CD14-positive monocyte (primary cell): ENCODE measurements at regions not wholly inside any gene's neighbourhood (a gene's known extent, or its start where the extent isn't known, plus 50 kb on each side); places are given as distances from the start of the nearest gene placed in this dataset.

Experiments used
- DNase-seq, 3 donors: peaks; one replicate each; pipeline ENCODE4 v3.0.0-alpha.2; 2011 to 2022
- H2AFZ ChIP-seq: 2 replicates; pipeline ENCODE4 v1.6.0; 2012; ENCODE audit warnings: mild to moderate bottlenecking, low read depth, low read length, inconsistent platforms; ENCODE audit not compliant: insufficient read depth, poor library complexity, severe bottlenecking
- H3K27ac ChIP-seq, 2 donors: 1 replicate in 1 of 2; 2 replicates in 1 of 2; pipeline ENCODE4 v1.5.1; 2012 to 2013; ENCODE audit warnings: low read length in 2 of 2, control low read depth in 1 of 2, inconsistent platforms in 1 of 2, low read depth in 1 of 2, mild to moderate bottlenecking in 1 of 2
- H3K27me3 ChIP-seq, 2 donors: one replicate each; pipeline versions ENCODE4 v1.6.0 to v1.6.1; 2011 to 2013; ENCODE audit warnings: low read length in 2 of 2; ENCODE audit not compliant: control insufficient read depth in 2 of 2, insufficient read depth in 2 of 2
- H3K36me3 ChIP-seq, 2 donors: replicated peaks in 1 of 2; 1 replicate in 1 of 2; 2 replicates in 1 of 2; pipeline versions ENCODE4 v1.5.1 to v1.6.1; 2012 to 2013; ENCODE audit warnings: low read length in 2 of 2, control low read depth in 1 of 2, inconsistent platforms in 1 of 2, mild to moderate bottlenecking in 1 of 2; ENCODE audit not compliant: insufficient read depth in 2 of 2, control insufficient read depth in 1 of 2
- H3K4me1 ChIP-seq, 2 donors: 1 replicate in 1 of 2; 2 replicates in 1 of 2; pipeline versions ENCODE4 v1.5.1 to v1.6.1; 2012 to 2013; ENCODE audit warnings: low read length in 2 of 2, control low read depth in 1 of 2, inconsistent platforms in 1 of 2, mild to moderate bottlenecking in 1 of 2, moderate library complexity in 1 of 2; ENCODE audit not compliant: insufficient read depth in 2 of 2, control insufficient read depth in 1 of 2
- H3K4me2 ChIP-seq: replicated peaks from 2 replicates; pipeline ENCODE3; 2012; ENCODE audit warnings: low read length, moderate library complexity, mild to moderate bottlenecking; ENCODE audit not compliant: poor library complexity, severe bottlenecking; ENCODE audit errors: extremely low read depth
- H3K4me3 ChIP-seq, 3 experiments: fragments of 200-600 bp in 1 of 3; sonication (generic) in 1 of 3; replicated peaks in 1 of 3; 1 replicate in 2 of 3; 2 replicates in 1 of 3; pipeline ENCODE4 v1.5.1; 2011 to 2013; ENCODE audit warnings: low read length in 3 of 3, mild to moderate bottlenecking in 3 of 3, control low read depth in 2 of 3, low read depth in 2 of 3, inconsistent platforms in 1 of 3, moderate library complexity in 1 of 3
- H3K79me2 ChIP-seq: 2 replicates; pipeline ENCODE4 v1.6.0; 2012; ENCODE audit warnings: mild to moderate bottlenecking, control low read depth, inconsistent platforms, low read length, moderate library complexity; ENCODE audit not compliant: insufficient read depth
- H3K9ac ChIP-seq: 2 replicates; pipeline ENCODE4 v1.6.0; 2017; ENCODE audit warnings: low read length, mild to moderate bottlenecking; ENCODE audit not compliant: insufficient read depth, poor library complexity, severe bottlenecking
- H3K9me3 ChIP-seq, 2 donors: replicated peaks in 1 of 2; 1 replicate in 1 of 2; 2 replicates in 1 of 2; pipeline versions ENCODE4 v1.5.1 to v1.6.1; 2012 to 2013; ENCODE audit warnings: low read length in 2 of 2, control low read depth in 1 of 2; ENCODE audit not compliant: control insufficient read depth in 1 of 2, insufficient read depth in 1 of 2
- H4K20me1 ChIP-seq: 2 replicates; pipeline ENCODE4 v1.6.0; 2012; ENCODE audit warnings: mild to moderate bottlenecking, low read length, control low read depth, moderate library complexity; ENCODE audit not compliant: insufficient read depth
- H3K27ac Mint-ChIP-seq, 7 donors: one replicate each; pipeline ENCODE4 v1.8.0; 2020; ENCODE audit warnings: mild to moderate bottlenecking in 7 of 7, mixed read lengths in 7 of 7, moderate library complexity in 6 of 7, inconsistent platforms in 2 of 7
- H3K27me3 Mint-ChIP-seq, 3 donors: one replicate each; pipeline ENCODE4 v1.8.0; 2021 to 2022; ENCODE audit warnings: low read depth in 3 of 3, mild to moderate bottlenecking in 3 of 3, mixed read lengths in 3 of 3, moderate library complexity in 3 of 3, inconsistent platforms in 1 of 3
- H3K36me3 Mint-ChIP-seq, 2 donors: one replicate each; pipeline ENCODE4 v1.8.0; 2020; ENCODE audit warnings: mixed read lengths in 2 of 2, inconsistent platforms in 1 of 2, mild to moderate bottlenecking in 1 of 2
- H3K4me1 Mint-ChIP-seq: one replicate; pipeline ENCODE4 v1.8.0; 2020; ENCODE audit warnings: mild to moderate bottlenecking, mixed read lengths
- H3K4me3 Mint-ChIP-seq, 2 donors: one replicate each; pipeline ENCODE4 v1.8.0; 2020; ENCODE audit warnings: mild to moderate bottlenecking in 2 of 2, mixed read lengths in 2 of 2, moderate library complexity in 1 of 2
- H3K9me3 Mint-ChIP-seq, 7 donors: one replicate each; pipeline ENCODE4 v1.8.0; 2020 to 2022; ENCODE audit warnings: mixed read lengths in 7 of 7, mild to moderate bottlenecking in 6 of 7, moderate library complexity in 6 of 7, inconsistent platforms in 2 of 7
- WGBS: methylation state at CpG from one replicate; pipeline ENCODE4 v1.1.5; 2013; ENCODE audit warnings: missing lambda C conversion rate; ENCODE audit not compliant: insufficient coverage; 5-methylcytosine and 5-hydroxymethylcytosine counted together
- intact Hi-C, 2 donors: fragments of 100-400 bp; cut with micrococcal nuclease; formaldehyde crosslinking; loops; one replicate each; pipeline versions ENCODE4 v1.15.0 to v1.15.1; 2023
- TF ChIP-seq, protein P1 (sequence below): fragments of 200-600 bp; IDR thresholded peaks from one replicate; pipeline ENCODE4 v1.8.0; 2022; ENCODE audit warnings: antibody characterized with exemption, mild to moderate bottlenecking

DNA sequence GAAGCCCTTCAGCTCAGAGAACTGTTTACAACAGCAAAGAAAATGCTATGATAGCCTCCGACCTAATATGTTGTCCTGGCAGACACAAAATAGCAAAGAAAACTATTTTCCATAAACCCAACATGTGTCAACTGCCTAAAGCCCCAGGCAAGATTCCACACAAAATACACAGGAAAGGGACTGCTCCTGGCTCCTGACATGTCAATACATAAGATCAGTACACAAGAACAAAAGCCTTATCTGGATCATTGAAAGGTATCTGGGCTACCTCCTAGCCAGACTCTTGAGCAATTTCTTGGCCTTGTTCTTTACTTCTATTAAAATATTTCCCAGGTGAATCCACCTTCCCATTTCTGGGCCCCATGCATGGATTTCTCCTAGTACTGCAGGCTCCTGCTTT, 242.3 kb upstream of the GRIP1 start:
- H3K9ac ChIP-seq, result no peak overlapping the region
- H3K4me1 ChIP-seq, result no peaks in the 10 kb centered on the region
- intact Hi-C loops, result no loop called here
- no peaks in the 10 kb centered on the region for H3K9me3 ChIP-seq
- H4K20me1 ChIP-seq, result no peaks in the 10 kb centered on the region
- H3K4me1 Mint-ChIP-seq, result peaks cover 4% of the 10 kb centered on the region
- H3K27me3 Mint-ChIP-seq, result peaks cover 0 to 1% (median 0%) of the 10 kb centered on the region in 3 donors
- H3K79me2 ChIP-seq, result no peaks in the 10 kb centered on the region
- no peak overlapping the region for H3K27ac Mint-ChIP-seq
- no peak overlapping the region for H2AFZ ChIP-seq
- no peak overlapping the region for H3K4me2 ChIP-seq
- H3K36me3 Mint-ChIP-seq, result no peaks in the 10 kb centered on the region
- H3K27me3 ChIP-seq, result no peaks in the 10 kb centered on the region
- H3K36me3 ChIP-seq, result no peaks in the 10 kb centered on the region
- DNase-seq, result no peak
- TF ChIP-seq, protein P1, sequence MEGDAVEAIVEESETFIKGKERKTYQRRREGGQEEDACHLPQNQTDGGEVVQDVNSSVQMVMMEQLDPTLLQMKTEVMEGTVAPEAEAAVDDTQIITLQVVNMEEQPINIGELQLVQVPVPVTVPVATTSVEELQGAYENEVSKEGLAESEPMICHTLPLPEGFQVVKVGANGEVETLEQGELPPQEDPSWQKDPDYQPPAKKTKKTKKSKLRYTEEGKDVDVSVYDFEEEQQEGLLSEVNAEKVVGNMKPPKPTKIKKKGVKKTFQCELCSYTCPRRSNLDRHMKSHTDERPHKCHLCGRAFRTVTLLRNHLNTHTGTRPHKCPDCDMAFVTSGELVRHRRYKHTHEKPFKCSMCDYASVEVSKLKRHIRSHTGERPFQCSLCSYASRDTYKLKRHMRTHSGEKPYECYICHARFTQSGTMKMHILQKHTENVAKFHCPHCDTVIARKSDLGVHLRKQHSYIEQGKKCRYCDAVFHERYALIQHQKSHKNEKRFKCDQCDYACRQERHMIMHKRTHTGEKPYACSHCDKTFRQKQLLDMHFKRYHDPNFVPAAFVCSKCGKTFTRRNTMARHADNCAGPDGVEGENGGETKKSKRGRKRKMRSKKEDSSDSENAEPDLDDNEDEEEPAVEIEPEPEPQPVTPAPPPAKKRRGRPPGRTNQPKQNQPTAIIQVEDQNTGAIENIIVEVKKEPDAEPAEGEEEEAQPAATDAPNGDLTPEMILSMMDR, result no peak
- no peak overlapping the region for H3K4me3 ChIP-seq
- no CpG with 5 or more reads among the region's 1 CpG for WGBS
- no peaks in the 10 kb centered on the region for H3K9me3 Mint-ChIP-seq
- no peak overlapping the region for H3K27ac ChIP-seq
- H3K4me3 Mint-ChIP-seq, result no peak overlapping the region

- H3K4me3 Mint-ChIP-seq, result no peak overlapping the region
These were observed 246.2 kb upstream of the GRIP1 start for GRCh38 chr12:66925083-66925482.

More at GRCh38 chr12:66925083-66925482, 246.2 kb upstream of the GRIP1 start:
- WGBS, result no CpG with 5 or more reads among the region's 2 CpGs
- Mint-ChIP-seq H3K4me1 (peaks cover 4% of the 10 kb centered on the region), H3K27ac (no peak overlapping the region), H3K36me3 (no peaks in the 10 kb centered on the region), H3K27me3 (peaks cover 0 to 6% (median 3%) of the 10 kb centered on the region in 3 donors), H3K9me3 (no peaks in the 10 kb centered on the region)
- intact Hi-C loops, result no loop called here
- H3K36me3 ChIP-seq, result no peaks in the 10 kb centered on the region
- H4K20me1 ChIP-seq, result no peaks in the 10 kb centered on the region
- no peak for DNase-seq
- no peak overlapping the region for H3K4me2 ChIP-seq
- no peak overlapping the region for H3K4me3 ChIP-seq
- H3K9me3 ChIP-seq, result no peaks in the 10 kb centered on the region
- no peak overlapping the region for H2AFZ ChIP-seq
- no peaks in the 10 kb centered on the region for H3K79me2 ChIP-seq
- H3K4me1 ChIP-seq, result no peaks in the 10 kb centered on the region
- no peak overlapping the region for H3K9ac ChIP-seq
- H3K27me3 ChIP-seq, result no peaks in the 10 kb centered on the region
- TF ChIP-seq, protein P1, result no peak
- H3K27ac ChIP-seq, result no peak overlapping the region
